AG09319 (cell line): ENCODE measurements at regions not wholly inside any gene's neighbourhood (a gene's known extent, or its start where the extent isn't known, plus 50 kb on each side); places are given as distances from the start of the nearest gene placed in this dataset.

Experiments used
- DNase-seq: peaks from one replicate; pipeline ENCODE4 v3.0.0-alpha.2; 2010; ENCODE audit warnings: low read depth; ENCODE audit errors: extremely low read depth
- CTCF ChIP-seq: IDR thresholded peaks from 2 replicates; pipeline ENCODE4 v1.5.1; 2011; ENCODE audit warnings: low read depth, mild to moderate bottlenecking, inconsistent platforms, low read length, moderate library complexity

GRCh38 chr10:9215121-9215520, 1160.6 kb downstream of the GATA3 start:
- DNase-seq, result no peak
- TF ChIP-seq CTCF, result no peak

- DNase-seq, result no peak
- no peak for TF ChIP-seq CTCF
Measured at GRCh38 chr10:9219860-9220259, 1165.4 kb downstream of the GATA3 start.

- TF ChIP-seq CTCF, result no peak
- DNase-seq, result no peak
Measured at GRCh38 chr10:9222917-9223316, 1168.4 kb downstream of the GATA3 start.

GRCh38 chr10:9227679-9228365, 1173.3 kb downstream of the GATA3 start:
- no peak for DNase-seq
- no peak for TF ChIP-seq CTCF

GRCh38 chr10:9228771-9229170, 1174.3 kb downstream of the GATA3 start:
- DNase-seq, result peak; percentile 27
- no peak for TF ChIP-seq CTCF

- DNase-seq, result no peak
- TF ChIP-seq CTCF, result no peak
Measured at GRCh38 chr10:9229702-9230244, 1175.3 kb downstream of the GATA3 start.

GRCh38 chr10:9230625-9231024, 1176.1 kb downstream of the GATA3 start:
- TF ChIP-seq CTCF, result no peak
- DNase-seq, result no peak
